ENCODE measurements at regions not wholly inside any gene's neighbourhood (a gene's known extent, or its start where the extent isn't known, plus 50 kb on each side); places are given as distances from the start of the nearest gene placed in this dataset.

- DNase-seq (ENCODE audit: low read depth) = no peak
- H3K4me3 ChIP-seq (ENCODE audit: control insufficient read depth, low read depth, low read length) = no peak overlapping the region
- TF ChIP-seq, protein P1, sequence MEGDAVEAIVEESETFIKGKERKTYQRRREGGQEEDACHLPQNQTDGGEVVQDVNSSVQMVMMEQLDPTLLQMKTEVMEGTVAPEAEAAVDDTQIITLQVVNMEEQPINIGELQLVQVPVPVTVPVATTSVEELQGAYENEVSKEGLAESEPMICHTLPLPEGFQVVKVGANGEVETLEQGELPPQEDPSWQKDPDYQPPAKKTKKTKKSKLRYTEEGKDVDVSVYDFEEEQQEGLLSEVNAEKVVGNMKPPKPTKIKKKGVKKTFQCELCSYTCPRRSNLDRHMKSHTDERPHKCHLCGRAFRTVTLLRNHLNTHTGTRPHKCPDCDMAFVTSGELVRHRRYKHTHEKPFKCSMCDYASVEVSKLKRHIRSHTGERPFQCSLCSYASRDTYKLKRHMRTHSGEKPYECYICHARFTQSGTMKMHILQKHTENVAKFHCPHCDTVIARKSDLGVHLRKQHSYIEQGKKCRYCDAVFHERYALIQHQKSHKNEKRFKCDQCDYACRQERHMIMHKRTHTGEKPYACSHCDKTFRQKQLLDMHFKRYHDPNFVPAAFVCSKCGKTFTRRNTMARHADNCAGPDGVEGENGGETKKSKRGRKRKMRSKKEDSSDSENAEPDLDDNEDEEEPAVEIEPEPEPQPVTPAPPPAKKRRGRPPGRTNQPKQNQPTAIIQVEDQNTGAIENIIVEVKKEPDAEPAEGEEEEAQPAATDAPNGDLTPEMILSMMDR (IDR thresholded peaks at IDR 0.05; ENCODE audit: control insufficient read depth, insufficient read depth, low read depth, low read length, missing control alignments) = no peak
Measured at GRCh38 chr20:50272724-50273446, 82.3 kb downstream of the CEBPB start.

- DNase-seq (ENCODE audit: low read depth) = no peak
- no peak overlapping the region for H3K4me3 ChIP-seq (ENCODE audit: control insufficient read depth, low read depth, low read length)
- TF ChIP-seq, protein P1 (IDR thresholded peaks at IDR 0.05; ENCODE audit: control insufficient read depth, insufficient read depth, low read depth, low read length, missing control alignments) = no peak
Measured at GRCh38 chr20:50273601-50274491, 83.2 kb downstream of the CEBPB start.

GRCh38 chr20:50274570-50275430 lies 84.2 kb downstream of the CEBPB start:
- TF ChIP-seq, protein P1 (IDR thresholded peaks at IDR 0.05; ENCODE audit: control insufficient read depth, insufficient read depth, low read depth, low read length, missing control alignments) = no peak
- DNase-seq (ENCODE audit: low read depth) = no peak
- no peak overlapping the region for H3K4me3 ChIP-seq (ENCODE audit: control insufficient read depth, low read depth, low read length)

GRCh38 chr20:50276119-50277063 lies 85.8 kb downstream of the CEBPB start:
- no peak for DNase-seq (ENCODE audit: low read depth)
- H3K4me3 ChIP-seq (ENCODE audit: control insufficient read depth, low read depth, low read length) = no peak overlapping the region
- TF ChIP-seq, protein P1 (IDR thresholded peaks at IDR 0.05; ENCODE audit: control insufficient read depth, insufficient read depth, low read depth, low read length, missing control alignments) = no peak

DNA sequence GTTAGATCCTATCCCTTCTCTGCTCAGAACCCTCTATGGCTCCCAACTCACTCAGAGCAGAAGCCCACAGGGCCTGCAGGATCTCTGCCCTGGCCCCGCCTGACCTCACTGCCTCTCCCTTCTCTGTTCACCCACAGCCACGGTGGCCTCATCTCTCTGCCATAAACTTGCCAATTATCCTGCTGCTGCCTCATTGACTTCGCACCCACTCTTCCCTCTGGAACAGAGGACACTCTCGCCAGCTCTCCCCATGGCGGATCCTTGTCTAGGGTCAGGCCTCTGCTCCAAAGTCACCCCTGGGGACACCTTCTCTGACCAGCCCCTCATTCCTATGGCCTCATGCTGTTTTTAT lies 86.4 kb downstream of the CEBPB start:
- H3K4me3 ChIP-seq (ENCODE audit: control insufficient read depth, low read depth, low read length) = no peak overlapping the region
- TF ChIP-seq, protein P1 (IDR thresholded peaks at IDR 0.05; ENCODE audit: control insufficient read depth, insufficient read depth, low read depth, low read length, missing control alignments) = no peak
- no peak for DNase-seq (ENCODE audit: low read depth)
